SK-N-SH (cell line): ENCODE measurements at regions not wholly inside any gene's neighbourhood (a gene's known extent, or its start where the extent isn't known, plus 50 kb on each side); places are given as distances from the start of the nearest gene placed in this dataset.

ENCODE experiments used
- CTCF ChIA-PET: fragments of 300-600, 350-600 bp; formaldehyde crosslinking; extraction: SDS; loops from one replicate; lab custom pipeline; 2021; lab: Yijun Ruan, JAX
- POLR2A ChIA-PET: fragments of 350-600 bp; sonication (Branson Sonifier 250); formaldehyde crosslinking; extraction: SDS; loops from one replicate; lab custom pipeline; 2020; ENCODE audit warnings: antibody characterized with exemption, inconsistent platforms; lab: Yijun Ruan, JAX
- DNase-seq: peaks from one replicate; pipeline ENCODE4 v3.0.0; 2012
- H2AFZ ChIP-seq: fragments of 200-600 bp; sonication (generic); 2 replicates; pipeline ENCODE4 v1.8.1; 2016; ENCODE audit warnings: antibody characterized with exemption, mild to moderate bottlenecking, low read depth
- H3F3A ChIP-seq: fragments of 200-600 bp; sonication (generic); replicated peaks from 2 replicates; pipeline ENCODE3; 2016; ENCODE audit warnings: antibody characterized with exemption, mild to moderate bottlenecking; ENCODE audit not compliant: insufficient read depth
- H3K27ac ChIP-seq, 2 experiments: fragments of 200-500 bp in 1 of 2; fragments of 200-600 bp in 1 of 2; sonication (Bioruptor generic) in 1 of 2; sonication (generic), shearing (Covaris generic) in 1 of 2; 2 replicates each; pipeline versions ENCODE4 v1.5.1 to v1.6.1; 2014 to 2016; ENCODE audit warnings: low read depth in 2 of 2, inconsistent platforms in 1 of 2, low read length in 1 of 2, mild to moderate bottlenecking in 1 of 2, mixed read lengths in 1 of 2
- H3K27me3 ChIP-seq: fragments of 200-600 bp; sonication (generic), shearing (Covaris generic); 2 replicates; pipeline ENCODE4 v1.6.1; 2016; ENCODE audit warnings: mixed run types; ENCODE audit not compliant: insufficient read depth
- H3K36me3 ChIP-seq, 2 experiments: fragments of 200-500 bp in 1 of 2; fragments of 200-600 bp in 1 of 2; sonication (Bioruptor generic) in 1 of 2; sonication (generic) in 1 of 2; replicated peaks in 1 of 2; 2 replicates each; pipeline versions ENCODE3 to v1.5.1; 2014 to 2016; ENCODE audit warnings: low read length in 1 of 2, mild to moderate bottlenecking in 1 of 2; ENCODE audit not compliant: insufficient read depth in 2 of 2, control insufficient read depth in 1 of 2
- H3K4me1 ChIP-seq, 2 experiments: fragments of 200-500 bp in 1 of 2; fragments of 200-600 bp in 1 of 2; sonication (Bioruptor generic) in 1 of 2; sonication (generic), shearing (Covaris generic) in 1 of 2; 2 replicates each; pipeline versions ENCODE4 v1.5.1 to v1.6.1; 2014 to 2016; ENCODE audit warnings: low read depth in 1 of 2, low read length in 1 of 2, mixed run types in 1 of 2; ENCODE audit not compliant: insufficient read depth in 2 of 2, control insufficient read depth in 1 of 2
- H3K4me2 ChIP-seq: fragments of 200-600 bp; sonication (generic), shearing (Covaris generic); 2 replicates; pipeline ENCODE4 v1.6.1; 2017; ENCODE audit warnings: mixed run types
- H3K4me3 ChIP-seq, 2 experiments: fragments of 200-500 bp in 1 of 2; fragments of 200-600 bp in 1 of 2; sonication (Bioruptor generic) in 1 of 2; sonication (generic), shearing (Covaris generic) in 1 of 2; 2 replicates each; pipeline versions ENCODE4 v1.5.1 to v1.8.1; 2014 to 2016; ENCODE audit warnings: low read depth in 2 of 2, inconsistent platforms in 1 of 2, low read length in 1 of 2, mild to moderate bottlenecking in 1 of 2, mixed read lengths in 1 of 2, moderate library complexity in 1 of 2
- H3K79me2 ChIP-seq: fragments of 200-600 bp; sonication (generic); 2 replicates; pipeline ENCODE4 v1.8.1; 2017; ENCODE audit warnings: mild to moderate bottlenecking; ENCODE audit not compliant: insufficient read depth
- H3K9ac ChIP-seq: fragments of 200-600 bp; sonication (generic); 2 replicates; pipeline ENCODE4 v1.6.1; 2017; ENCODE audit warnings: mixed run types
- H3K9me2 ChIP-seq: fragments of 200-600 bp; sonication (generic); 2 replicates; pipeline ENCODE4 v1.6.1; 2017; ENCODE audit warnings: mixed run types
- H3K9me3 ChIP-seq: fragments of 200-600 bp; sonication (generic); 2 replicates; pipeline ENCODE4 v1.6.1; 2017; ENCODE audit warnings: mixed run types, mild to moderate bottlenecking, moderate library complexity
- H4K20me1 ChIP-seq: fragments of 200-600 bp; sonication (generic); 2 replicates; pipeline ENCODE4 v1.6.1; 2017; ENCODE audit warnings: mild to moderate bottlenecking, mixed run types; ENCODE audit not compliant: insufficient read depth
- CHD2 ChIP-seq: fragments of 150-350 bp; IDR thresholded peaks from 2 replicates; pipeline ENCODE4 v1.6.1; 2018; ENCODE audit warnings: low read length; ENCODE audit not compliant: partially characterized antibody
- EZH2phosphoT487 ChIP-seq: fragments of 200-600 bp; sonication (generic); IDR thresholded peaks from 2 replicates; pipeline ENCODE4 v1.6.1; 2017; ENCODE audit warnings: low read depth, mixed run types, mild to moderate bottlenecking, antibody characterized with exemption, moderate library complexity, borderline replicate concordance
- FOXM1 ChIP-seq: IDR thresholded peaks from 2 replicates; pipeline ENCODE4 v1.4.0; 2012; ENCODE audit warnings: low read depth, mild to moderate bottlenecking
- GATA2 ChIP-seq: sonication (generic); formaldehyde crosslinking; IDR thresholded peaks from 2 replicates; pipeline ENCODE4 v1.5.0; 2020; ENCODE audit warnings: mild to moderate bottlenecking, missing genetic modification reagents
- JUND ChIP-seq: IDR thresholded peaks from 2 replicates; pipeline ENCODE4 v1.4.0; 2012
- MEF2A ChIP-seq: IDR thresholded peaks from 2 replicates; pipeline ENCODE4 v1.4.0; 2012; ENCODE audit warnings: low read depth, borderline replicate concordance
- MXI1 ChIP-seq: IDR thresholded peaks from 2 replicates; pipeline ENCODE4 v1.6.1; 2012; ENCODE audit warnings: mild to moderate bottlenecking, low read depth, low read length, improper control_type of control experiment
- NRF1 ChIP-seq: IDR thresholded peaks from 2 replicates; pipeline ENCODE4 v1.6.1; 2012; ENCODE audit warnings: low read depth, mild to moderate bottlenecking, low read length
- PBX3 ChIP-seq: IDR thresholded peaks from 2 replicates; pipeline ENCODE4; 2012
- POLR2AphosphoS5 ChIP-seq: IDR thresholded peaks from 2 replicates; pipeline ENCODE4 v1.6.1; 2012; ENCODE audit warnings: low read depth, low read length
- RAD21 ChIP-seq: IDR thresholded peaks from 2 replicates; pipeline ENCODE4 v1.6.1; 2012; ENCODE audit warnings: mild to moderate bottlenecking, low read length
- RCOR1 ChIP-seq: fragments of 150-350 bp; IDR thresholded peaks from 2 replicates; pipeline ENCODE4 v1.6.1; 2017; ENCODE audit warnings: antibody characterized with exemption, low read length
- REST ChIP-seq: IDR thresholded peaks from 2 replicates; pipeline ENCODE4 v1.6.1; 2012; ENCODE audit warnings: mild to moderate bottlenecking, low read depth, low read length, moderate library complexity
- RFX5 ChIP-seq: IDR thresholded peaks from 2 replicates; pipeline ENCODE4 v1.6.1; 2012; ENCODE audit warnings: mild to moderate bottlenecking, improper control_type of control experiment, low read length
- SIN3A ChIP-seq: IDR thresholded peaks from 2 replicates; pipeline ENCODE4 v1.6.1; 2012; ENCODE audit warnings: low read depth, mild to moderate bottlenecking, low read length, moderate library complexity, borderline replicate concordance
- TAF1 ChIP-seq: IDR thresholded peaks from 2 replicates; pipeline ENCODE4 v1.6.1; 2012; ENCODE audit warnings: low read depth, mild to moderate bottlenecking, low read length, moderate library complexity, borderline replicate concordance
- TEAD4 ChIP-seq: IDR thresholded peaks from 2 replicates; pipeline ENCODE4 v1.4.0; 2012; ENCODE audit warnings: mild to moderate bottlenecking, borderline replicate concordance; ENCODE audit not compliant: insufficient read depth
- YY1 ChIP-seq: IDR thresholded peaks from 2 replicates; pipeline ENCODE4 v1.4.0; 2012; ENCODE audit warnings: low read depth, mild to moderate bottlenecking
- WGBS: methylation state at CpG from one replicate; pipeline ENCODE4 v1.1.6; 2017; ENCODE audit warnings: low lambda C conversion rate; 5-methylcytosine and 5-hydroxymethylcytosine counted together

- TF ChIP-seq REST = no peak
- TF ChIP-seq POLR2AphosphoS5 = no peak
- TF ChIP-seq FOXM1 = no peak
- no peak for TF ChIP-seq MXI1
- no peak for TF ChIP-seq TAF1
- no peak for TF ChIP-seq NRF1
- no peak for TF ChIP-seq MEF2A
These were observed 56.0 kb upstream of the PLXNA2 start (continued) for GRCh38 chr1:208300084-208300770.

GRCh38 chr1:208302699-208303238, 58.6 kb upstream of the PLXNA2 start:
- Histone ChIP-seq H3K4me3 (no peak overlapping the region), H3K4me2 (no peak overlapping the region), H3K79me2 (no peaks in the 10 kb centered on the region), H3K27me3 (no peaks in the 10 kb centered on the region), H3K4me1 (peaks cover 0 to 6% of the 10 kb centered on the region in 2 experiments; a peak in 2 of 4 replicates), H3F3A (no peaks in the 10 kb centered on the region), H3K9me3 (no peaks in the 10 kb centered on the region), H3K27ac (no peak overlapping the region), H2AFZ (no peak overlapping the region), H4K20me1 (no peaks in the 10 kb centered on the region), H3K36me3 (no peaks in the 10 kb centered on the region), H3K9ac (no peak overlapping the region), H3K9me2 (no peaks in the 10 kb centered on the region)
- no peak for DNase-seq
- POLR2A ChIA-PET = no interaction called here
- CTCF ChIA-PET = interaction anchor here (0.6 to 1.2 kb wide), 3 partner anchors 12 to 58 kb away, joined by 3 read pairs; no protein-coding TSS in a partner anchor
- WGBS = 89% methylated on average over 4 of the region's 4 CpGs
- TF ChIP-seq PBX3 (no peak), YY1 (no peak), REST (no peak), NRF1 (no peak), SIN3A (no peak), TEAD4 (no peak), JUND (no peak), POLR2AphosphoS5 (no peak), EZH2phosphoT487 (no peak), RAD21 (no peak), GATA2 (CRISPR knock-in tag) (no peak), RFX5 (no peak), TAF1 (no peak), CHD2 (no peak), RCOR1 (no peak)
- TF ChIP-seq, all 33 proteins: peak for 0
